HEK293 (cell line): ENCODE measurements at regions not wholly inside any gene's neighbourhood (a gene's known extent, or its start where the extent isn't known, plus 50 kb on each side); places are given as distances from the start of the nearest gene placed in this dataset.

Experiments
- CTCF ChIA-PET: fragments of 350-600 bp; formaldehyde crosslinking; extraction: SDS; loops from one replicate; lab custom pipeline; 2021; ENCODE audit warnings: antibody characterized with exemption; lab: Yijun Ruan, JAX
- POLR2A ChIA-PET: fragments of 300-600 bp; formaldehyde crosslinking; extraction: SDS; loops from one replicate; lab custom pipeline; 2020; ENCODE audit warnings: antibody characterized with exemption, inconsistent platforms; lab: Yijun Ruan, JAX
- H3K27ac ChIP-seq: fragments of 200-500 bp; sonication (Bioruptor generic); 2 replicates; pipeline ENCODE4 v1.5.1; 2014; ENCODE audit warnings: low read depth, low read length, control low read depth, inconsistent platforms; ENCODE audit errors: extremely low read depth
- H3K36me3 ChIP-seq, 2 experiments: fragments of 200-500 bp in 1 of 2; sonication (Bioruptor generic) in 1 of 2; 1 replicate in 1 of 2; 2 replicates in 1 of 2; pipeline ENCODE4 v1.5.1; 2014 to 2017; ENCODE audit warnings: inconsistent platforms in 2 of 2, low read length in 2 of 2; ENCODE audit not compliant: control insufficient read depth in 2 of 2, insufficient read depth in 1 of 2
- H3K4me1 ChIP-seq: fragments of 200-500 bp; sonication (Bioruptor generic); 2 replicates; pipeline ENCODE4 v1.5.1; 2014; ENCODE audit warnings: mild to moderate bottlenecking, low read length, inconsistent platforms; ENCODE audit not compliant: control insufficient read depth, insufficient read depth
- H3K4me3 ChIP-seq: 2 replicates; pipeline ENCODE4 v1.5.1; 2011; ENCODE audit warnings: low read depth, mild to moderate bottlenecking, control low read depth, low read length, moderate library complexity
- H3K9me3 ChIP-seq: fragments of 200-500 bp; sonication (Bioruptor generic); 2 replicates; pipeline ENCODE4 v1.5.1; 2014; ENCODE audit warnings: low read depth, low read length, inconsistent platforms; ENCODE audit not compliant: control insufficient read depth, insufficient read depth
- ATF2 ChIP-seq: fragments of 450-650 bp; formaldehyde crosslinking; IDR thresholded peaks from 2 replicates; pipeline ENCODE4 v1.5.1; 2016; ENCODE audit warnings: missing biosample characterization, missing genetic modification characterization, low read depth
- BCL11B ChIP-seq: fragments of 450-650 bp; formaldehyde crosslinking; IDR thresholded peaks from 2 replicates; pipeline ENCODE4 v1.5.1; 2016; ENCODE audit warnings: low read depth, missing biosample characterization, missing genetic modification characterization
- FEZF1 ChIP-seq: fragments of 450-650 bp; formaldehyde crosslinking; IDR thresholded peaks from 2 replicates; pipeline ENCODE4 v1.5.1; 2016; ENCODE audit warnings: missing biosample characterization, missing genetic modification characterization
- GLIS1 ChIP-seq: fragments of 450-650 bp; formaldehyde crosslinking; IDR thresholded peaks from 2 replicates; pipeline ENCODE4 v1.5.1; 2016; ENCODE audit warnings: missing biosample characterization, missing genetic modification characterization
- HOXD13 ChIP-seq: sonication (generic); formaldehyde crosslinking; IDR thresholded peaks from 2 replicates; pipeline ENCODE4 v1.8.0; 2022; ENCODE audit warnings: missing genetic modification reagents, borderline replicate concordance
- PRDM6 ChIP-seq: fragments of 450-650 bp; formaldehyde crosslinking; IDR thresholded peaks from 2 replicates; pipeline ENCODE4 v1.5.1; 2017; ENCODE audit warnings: missing biosample characterization, missing genetic modification characterization
- RBAK ChIP-seq: fragments of 450-650 bp; formaldehyde crosslinking; IDR thresholded peaks from 2 replicates; pipeline ENCODE4 v1.5.1; 2016; ENCODE audit warnings: missing biosample characterization, missing genetic modification characterization
- ZEB2 ChIP-seq: fragments of 450-650 bp; formaldehyde crosslinking; IDR thresholded peaks from 2 replicates; pipeline ENCODE4 v1.5.1; 2016; ENCODE audit warnings: missing biosample characterization, missing genetic modification characterization
- ZNF266 ChIP-seq: fragments of 450-650 bp; formaldehyde crosslinking; IDR thresholded peaks from 2 replicates; pipeline ENCODE4 v1.5.1; 2016; ENCODE audit warnings: missing biosample characterization, missing genetic modification characterization, low read depth
- ZNF292 ChIP-seq: fragments of 450-650 bp; formaldehyde crosslinking; IDR thresholded peaks from 2 replicates; pipeline ENCODE4 v1.5.1; 2016; ENCODE audit warnings: low read depth, missing biosample characterization, missing genetic modification characterization, borderline replicate concordance
- ZNF302 ChIP-seq: fragments of 450-650 bp; formaldehyde crosslinking; IDR thresholded peaks from 2 replicates; pipeline ENCODE4 v1.5.1; 2016; ENCODE audit warnings: missing biosample characterization, missing genetic modification characterization, low read depth
- ZNF391 ChIP-seq: fragments of 450-650 bp; formaldehyde crosslinking; IDR thresholded peaks from 2 replicates; pipeline ENCODE4 v1.5.1; 2016; ENCODE audit warnings: low read depth, missing biosample characterization, missing genetic modification characterization, borderline replicate concordance
- ZNF423 ChIP-seq: fragments of 450-650 bp; formaldehyde crosslinking; IDR thresholded peaks from 2 replicates; pipeline ENCODE4 v1.5.1; 2016; ENCODE audit warnings: missing biosample characterization, missing genetic modification characterization
- ZNF473 ChIP-seq: fragments of 450-650 bp; formaldehyde crosslinking; IDR thresholded peaks from 2 replicates; pipeline ENCODE4 v1.5.1; 2017; ENCODE audit warnings: missing biosample characterization, missing genetic modification characterization
- ZNF658 ChIP-seq: fragments of 450-650 bp; formaldehyde crosslinking; IDR thresholded peaks from 2 replicates; pipeline ENCODE4; 2016; ENCODE audit warnings: missing biosample characterization, missing genetic modification characterization
- ZNF701 ChIP-seq: fragments of 450-650 bp; formaldehyde crosslinking; IDR thresholded peaks from 2 replicates; pipeline ENCODE4 v1.5.1; 2016; ENCODE audit warnings: missing biosample characterization, missing genetic modification characterization
- ZNF791 ChIP-seq: fragments of 450-650 bp; formaldehyde crosslinking; IDR thresholded peaks from 2 replicates; pipeline ENCODE4 v1.5.1; 2016; ENCODE audit warnings: missing biosample characterization, missing genetic modification characterization
- ZNF792 ChIP-seq: fragments of 450-650 bp; formaldehyde crosslinking; IDR thresholded peaks from 2 replicates; pipeline ENCODE4 v1.5.1; 2016; ENCODE audit warnings: missing biosample characterization, missing genetic modification characterization
- ZSCAN30 ChIP-seq: fragments of 450-650 bp; IDR thresholded peaks from 2 replicates; pipeline ENCODE4 v1.5.1; 2018; ENCODE audit warnings: missing biosample characterization, mild to moderate bottlenecking, missing genetic modification characterization, moderate library complexity
- TF ChIP-seq, protein P1 (sequence below): fragments of 450-650 bp; formaldehyde crosslinking; conservative IDR thresholded peaks from 2 replicates; pipeline ENCODE4 v1.5.1; 2016; ENCODE audit warnings: low read depth, missing biosample characterization, missing genetic modification characterization
- TF ChIP-seq, protein P2 (sequence below): fragments of 450-650 bp; formaldehyde crosslinking; IDR thresholded peaks from 2 replicates; pipeline ENCODE4 v1.5.1; 2017; ENCODE audit warnings: missing biosample characterization, missing genetic modification characterization

- no peaks in the 10 kb centered on the region for H3K9me3 ChIP-seq
- TF ChIP-seq ZNF701 (tag by site-specific recombination) = no peak
- TF ChIP-seq BCL11B (tag by site-specific recombination) = no peak
- ChIA-PET POLR2A (no interaction called here), CTCF (no interaction called here)
- H3K36me3 ChIP-seq = no peaks in the 10 kb centered on the region
- no peak overlapping the region for H3K27ac ChIP-seq
- no peak overlapping the region for H3K4me3 ChIP-seq
- no peaks in the 10 kb centered on the region for H3K4me1 ChIP-seq
Observed at GRCh38 chr15:55033574-55033973, 163.2 kb downstream of the RSL24D1 start.

DNA sequence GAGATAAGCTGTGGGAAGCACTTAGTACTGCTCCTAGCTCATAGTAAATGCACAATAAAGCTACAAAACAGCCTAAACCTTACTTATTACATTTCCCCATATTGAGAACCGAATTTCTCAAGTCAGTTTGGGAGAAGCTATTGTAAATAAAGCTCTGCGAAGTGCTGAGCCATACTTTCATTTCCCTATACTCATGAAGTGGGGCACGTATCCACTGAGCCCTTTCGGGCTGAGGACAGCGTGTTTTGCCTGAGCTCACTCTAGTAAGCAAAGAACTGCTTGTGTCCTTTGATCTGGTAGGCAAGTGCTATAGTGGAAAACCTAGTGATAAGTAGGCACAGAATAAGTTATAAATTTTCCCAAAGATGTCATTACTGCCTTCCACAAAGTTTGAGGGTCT lies 165.0 kb downstream of the RSL24D1 start:
- CTCF ChIA-PET = no interaction called here
- TF ChIP-seq ZNF473 = no peak
- TF ChIP-seq ZSCAN30 (tag by site-specific recombination) = no peak
- TF ChIP-seq, protein P1, sequence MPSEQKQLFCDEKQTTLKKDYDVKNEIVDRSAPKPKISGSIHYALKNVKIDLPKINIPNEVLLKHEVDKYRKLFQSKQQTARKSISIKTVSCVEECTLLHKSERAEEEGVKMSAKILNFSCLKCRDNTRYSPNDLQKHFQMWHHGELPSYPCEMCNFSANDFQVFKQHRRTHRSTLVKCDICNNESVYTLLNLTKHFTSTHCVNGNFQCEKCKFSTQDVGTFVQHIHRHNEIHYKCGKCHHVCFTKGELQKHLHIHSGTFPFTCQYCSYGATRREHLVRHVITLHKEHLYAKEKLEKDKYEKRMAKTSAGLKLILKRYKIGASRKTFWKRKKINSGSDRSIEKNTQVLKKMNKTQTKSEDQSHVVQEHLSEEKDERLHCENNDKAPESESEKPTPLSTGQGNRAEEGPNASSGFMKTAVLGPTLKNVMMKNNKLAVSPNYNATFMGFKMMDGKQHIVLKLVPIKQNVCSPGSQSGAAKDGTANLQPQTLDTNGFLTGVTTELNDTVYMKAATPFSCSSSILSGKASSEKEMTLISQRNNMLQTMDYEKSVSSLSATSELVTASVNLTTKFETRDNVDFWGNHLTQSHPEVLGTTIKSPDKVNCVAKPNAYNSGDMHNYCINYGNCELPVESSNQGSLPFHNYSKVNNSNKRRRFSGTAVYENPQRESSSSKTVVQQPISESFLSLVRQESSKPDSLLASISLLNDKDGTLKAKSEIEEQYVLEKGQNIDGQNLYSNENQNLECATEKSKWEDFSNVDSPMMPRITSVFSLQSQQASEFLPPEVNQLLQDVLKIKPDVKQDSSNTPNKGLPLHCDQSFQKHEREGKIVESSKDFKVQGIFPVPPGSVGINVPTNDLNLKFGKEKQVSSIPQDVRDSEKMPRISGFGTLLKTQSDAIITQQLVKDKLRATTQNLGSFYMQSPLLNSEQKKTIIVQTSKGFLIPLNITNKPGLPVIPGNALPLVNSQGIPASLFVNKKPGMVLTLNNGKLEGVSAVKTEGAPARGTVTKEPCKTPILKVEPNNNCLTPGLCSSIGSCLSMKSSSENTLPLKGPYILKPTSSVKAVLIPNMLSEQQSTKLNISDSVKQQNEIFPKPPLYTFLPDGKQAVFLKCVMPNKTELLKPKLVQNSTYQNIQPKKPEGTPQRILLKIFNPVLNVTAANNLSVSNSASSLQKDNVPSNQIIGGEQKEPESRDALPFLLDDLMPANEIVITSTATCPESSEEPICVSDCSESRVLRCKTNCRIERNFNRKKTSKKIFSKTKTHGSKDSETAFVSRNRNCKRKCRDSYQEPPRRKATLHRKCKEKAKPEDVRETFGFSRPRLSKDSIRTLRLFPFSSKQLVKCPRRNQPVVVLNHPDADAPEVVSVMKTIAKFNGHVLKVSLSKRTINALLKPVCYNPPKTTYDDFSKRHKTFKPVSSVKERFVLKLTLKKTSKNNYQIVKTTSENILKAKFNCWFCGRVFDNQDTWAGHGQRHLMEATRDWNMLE (tag by site-specific recombination) = no peak
- no peak for TF ChIP-seq ZNF391 (tag by site-specific recombination)
- no peak for TF ChIP-seq ZNF302 (tag by site-specific recombination)
- no peak for TF ChIP-seq ZNF292 (tag by site-specific recombination)
- no peak for TF ChIP-seq ZNF792 (tag by site-specific recombination)
- TF ChIP-seq, protein P2, sequence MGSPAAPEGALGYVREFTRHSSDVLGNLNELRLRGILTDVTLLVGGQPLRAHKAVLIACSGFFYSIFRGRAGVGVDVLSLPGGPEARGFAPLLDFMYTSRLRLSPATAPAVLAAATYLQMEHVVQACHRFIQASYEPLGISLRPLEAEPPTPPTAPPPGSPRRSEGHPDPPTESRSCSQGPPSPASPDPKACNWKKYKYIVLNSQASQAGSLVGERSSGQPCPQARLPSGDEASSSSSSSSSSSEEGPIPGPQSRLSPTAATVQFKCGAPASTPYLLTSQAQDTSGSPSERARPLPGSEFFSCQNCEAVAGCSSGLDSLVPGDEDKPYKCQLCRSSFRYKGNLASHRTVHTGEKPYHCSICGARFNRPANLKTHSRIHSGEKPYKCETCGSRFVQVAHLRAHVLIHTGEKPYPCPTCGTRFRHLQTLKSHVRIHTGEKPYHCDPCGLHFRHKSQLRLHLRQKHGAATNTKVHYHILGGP (tag by site-specific recombination) = no peak
- TF ChIP-seq ZNF423 (tag by site-specific recombination) = no peak
- no peak for TF ChIP-seq RBAK (tag by site-specific recombination)
- no peak for TF ChIP-seq ZNF266 (tag by site-specific recombination)
- TF ChIP-seq ATF2 (tag by site-specific recombination) = no peak
- TF ChIP-seq ZNF791 (tag by site-specific recombination) = no peak
- TF ChIP-seq, all 188 proteins: peak for 0
- H3K27ac ChIP-seq = no peak overlapping the region
- no peaks in the 10 kb centered on the region for H3K36me3 ChIP-seq
- H3K9me3 ChIP-seq = no peaks in the 10 kb centered on the region
- no peaks in the 10 kb centered on the region for H3K4me1 ChIP-seq
- no peak overlapping the region for H3K4me3 ChIP-seq
- POLR2A ChIA-PET = no interaction called here

DNA sequence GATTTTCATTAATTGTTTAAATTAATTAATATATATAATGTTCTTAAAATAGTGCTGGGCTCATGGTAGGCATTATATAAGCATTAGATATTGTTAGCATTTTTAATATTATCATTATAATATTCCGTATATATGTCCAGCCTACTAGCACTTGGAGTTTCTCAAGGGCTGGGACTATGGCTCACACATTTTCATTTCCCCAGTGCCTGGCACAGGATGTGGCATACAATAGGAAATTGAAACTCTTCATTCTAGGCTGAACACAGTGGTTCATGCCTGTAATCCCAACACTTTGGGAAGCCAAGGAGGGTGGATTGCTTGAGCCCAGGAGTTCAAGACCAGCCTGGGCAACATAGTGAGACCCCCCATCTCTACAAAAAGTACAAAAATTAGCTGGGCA lies 170.4 kb downstream of the RSL24D1 start:
- H3K9me3 ChIP-seq = no peaks in the 10 kb centered on the region
- POLR2A ChIA-PET = no interaction called here
- no peak overlapping the region for H3K27ac ChIP-seq
- H3K4me3 ChIP-seq = no peak overlapping the region
- H3K36me3 ChIP-seq = no peaks in the 10 kb centered on the region
- CTCF ChIA-PET = no interaction called here
- no peak for TF ChIP-seq FEZF1 (tag by site-specific recombination)
- TF ChIP-seq PRDM6 = no peak
- no peak for TF ChIP-seq ZNF658 (tag by site-specific recombination)
- no peak for TF ChIP-seq ZNF423 (tag by site-specific recombination)
- TF ChIP-seq ZEB2 (tag by site-specific recombination) = no peak
- TF ChIP-seq HOXD13 (CRISPR knock-in tag) = no peak
- no peak for TF ChIP-seq GLIS1 (tag by site-specific recombination)
- no peaks in the 10 kb centered on the region for H3K4me1 ChIP-seq
